GM18505 (cell line): ENCODE measurements at regions not wholly inside any gene's neighbourhood (a gene's known extent, or its start where the extent isn't known, plus 50 kb on each side); places are given as distances from the start of the nearest gene placed in this dataset.

Experiments used
- ATAC-seq: cut with Tn5 transposase; IDR thresholded peaks from one replicate; pipeline ENCODE4 v1.9.1; 2021; ENCODE audit not compliant: unreplicated experiment
- POLR2A ChIP-seq: IDR thresholded peaks from 4 replicates; pipeline ENCODE4 v1.6.1; 2011; ENCODE audit warnings: borderline replicate concordance; ENCODE audit not compliant: insufficient read depth, insufficient read length; ENCODE audit errors: extremely low read depth

DNA sequence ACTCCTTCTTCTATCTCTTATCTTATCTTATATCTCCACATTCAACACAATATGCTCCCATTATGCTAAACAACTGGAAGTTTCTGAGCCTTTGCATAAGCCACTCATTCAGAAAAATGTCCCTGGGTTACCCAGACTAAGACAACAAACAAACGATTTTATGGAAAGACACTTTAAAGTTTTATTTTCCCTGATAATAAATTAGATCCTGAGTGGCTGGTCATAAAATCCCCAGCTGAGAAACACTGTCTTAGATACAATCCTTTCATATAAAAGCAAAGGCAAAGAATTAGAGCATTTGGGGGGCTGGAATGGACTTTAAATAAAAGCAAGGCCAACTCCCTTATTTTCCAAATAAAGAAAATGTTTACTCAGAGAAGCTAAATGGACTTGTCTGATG lies 322.3 kb downstream of the GBE1 start:
- no peak for ATAC-seq
- no peak for TF ChIP-seq POLR2A

GRCh38 chr3:81437683-81438082 lies 323.8 kb downstream of the GBE1 start:
- no peak for ATAC-seq
- TF ChIP-seq POLR2A: no peak

DNA sequence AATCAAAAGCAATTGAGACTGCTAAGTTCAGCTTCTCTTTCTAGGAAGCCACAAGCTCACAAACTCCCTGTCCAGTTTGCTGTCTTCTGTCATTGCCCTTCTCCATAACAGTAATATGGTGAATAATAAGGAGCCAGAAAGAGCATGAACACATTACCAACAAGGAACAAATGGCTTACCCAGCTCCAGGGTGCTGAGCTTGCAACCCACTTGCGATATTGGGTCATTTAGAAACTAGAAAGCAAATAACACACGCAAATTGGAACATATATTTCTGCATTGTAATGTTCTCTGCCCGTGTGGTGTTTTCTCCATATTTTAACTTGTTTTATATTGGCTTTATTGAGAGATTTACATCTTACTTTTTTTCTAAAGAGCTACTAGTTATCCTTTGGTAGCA lies 325.3 kb downstream of the GBE1 start:
- ATAC-seq: no peak
- TF ChIP-seq POLR2A: no peak

GRCh38 chr3:81435050-81435449 lies 326.4 kb downstream of the GBE1 start:
- ATAC-seq: no peak
- no peak for TF ChIP-seq POLR2A

- TF ChIP-seq POLR2A: no peak
- ATAC-seq: no peak
Observed at GRCh38 chr3:81434161-81434560, 327.3 kb downstream of the GBE1 start.

DNA sequence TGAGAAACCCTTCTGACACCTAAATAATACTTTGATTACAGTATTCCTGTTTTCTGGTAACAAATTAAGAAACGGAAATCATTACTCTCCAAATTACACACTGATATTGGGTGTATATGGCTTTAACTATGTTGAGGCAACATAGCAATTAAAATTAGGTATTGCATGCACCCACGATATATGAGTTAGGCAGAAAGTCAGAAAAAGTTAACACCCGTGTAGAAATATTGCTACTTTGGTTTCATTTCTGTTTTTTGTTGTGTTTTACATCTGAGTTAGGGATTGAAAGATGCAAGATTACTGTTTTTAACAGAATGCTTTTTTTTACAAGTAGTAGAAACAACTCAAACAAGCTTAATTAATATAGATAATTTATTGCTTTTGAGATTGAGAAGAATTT lies 327.8 kb downstream of the GBE1 start:
- no peak for ATAC-seq
- no peak for TF ChIP-seq POLR2A

- TF ChIP-seq POLR2A: no peak
- ATAC-seq: no peak
Observed at GRCh38 chr3:81432456-81432855, 329.0 kb downstream of the GBE1 start.

DNA sequence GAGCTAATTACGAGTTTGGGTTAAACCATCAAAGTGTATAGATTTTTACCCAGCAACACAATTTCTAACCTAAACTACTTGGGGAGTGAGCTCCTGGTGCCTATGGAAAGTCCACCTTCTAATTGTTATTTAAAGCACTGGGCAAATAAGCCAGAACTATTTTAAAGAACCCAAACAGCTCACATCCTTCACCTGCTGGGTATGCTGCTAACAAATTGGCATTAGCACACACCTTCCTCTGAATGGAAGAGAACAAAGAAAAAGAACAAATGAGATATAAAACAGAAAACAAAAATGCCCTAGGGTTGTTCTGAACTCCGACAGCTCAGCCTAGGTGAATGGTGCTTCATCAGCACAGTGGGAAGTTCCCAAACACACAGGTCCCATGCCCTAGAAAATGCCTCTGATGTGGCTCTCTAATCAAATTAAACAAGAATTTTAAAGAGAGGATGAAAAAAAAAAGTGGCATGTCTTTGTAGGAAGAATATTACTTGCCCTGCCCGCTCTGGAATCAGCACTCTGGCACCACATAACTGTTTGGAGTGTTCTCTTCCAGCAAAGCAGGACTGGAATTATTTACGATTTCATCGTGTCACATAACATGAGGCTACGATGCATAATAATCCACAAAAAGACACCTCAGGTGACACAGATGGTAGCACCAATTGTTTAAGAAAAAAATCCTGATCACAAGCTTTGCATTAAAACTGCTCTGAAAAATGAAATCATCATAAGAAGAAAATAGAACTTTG lies 334.4 kb downstream of the GBE1 start:
- no peak for ATAC-seq
- TF ChIP-seq POLR2A: no peak

- no peak for ATAC-seq
- TF ChIP-seq POLR2A: no peak
Observed at GRCh38 chr3:81425198-81425868, 336.1 kb downstream of the GBE1 start.

DNA sequence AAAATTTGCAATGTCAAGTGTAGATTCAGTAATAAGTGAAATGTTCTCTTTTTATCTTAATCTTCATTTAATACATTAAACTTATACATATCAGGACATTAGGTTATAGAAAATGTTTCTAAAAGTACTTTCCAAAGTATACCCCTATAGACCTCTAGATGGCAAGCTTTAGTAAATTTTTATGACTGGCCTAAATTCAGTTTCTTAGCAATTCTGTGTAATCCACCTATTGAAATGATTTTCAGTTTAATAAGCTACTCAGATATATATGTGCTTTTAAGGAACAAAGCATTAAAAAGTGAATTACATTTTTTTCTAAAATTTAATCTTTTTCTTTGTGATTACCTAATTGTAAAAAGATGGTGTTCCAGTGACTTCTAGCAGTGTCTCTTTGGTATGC lies 342.2 kb downstream of the GBE1 start:
- ATAC-seq: peak; percentile 73
- no peak for TF ChIP-seq POLR2A

DNA sequence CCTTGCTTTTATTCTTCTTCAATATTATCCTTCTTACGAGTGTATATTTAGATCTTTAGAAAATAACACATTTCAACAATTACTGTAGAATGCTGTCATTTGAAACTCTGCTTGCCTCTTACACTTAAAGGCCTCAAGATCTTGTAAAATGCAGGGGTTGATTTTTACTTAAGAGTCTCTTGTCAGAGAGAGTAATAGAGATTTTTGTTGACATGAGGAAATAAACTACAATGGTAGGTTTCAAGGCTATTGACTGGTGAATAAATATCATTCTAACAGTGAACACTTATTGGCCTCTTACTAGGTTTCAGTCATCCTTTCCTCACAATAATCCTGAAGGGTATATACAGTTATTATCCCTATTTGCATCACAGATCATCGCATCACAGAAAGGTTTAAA lies 344.6 kb downstream of the GBE1 start:
- no peak for ATAC-seq
- no peak for TF ChIP-seq POLR2A

DNA sequence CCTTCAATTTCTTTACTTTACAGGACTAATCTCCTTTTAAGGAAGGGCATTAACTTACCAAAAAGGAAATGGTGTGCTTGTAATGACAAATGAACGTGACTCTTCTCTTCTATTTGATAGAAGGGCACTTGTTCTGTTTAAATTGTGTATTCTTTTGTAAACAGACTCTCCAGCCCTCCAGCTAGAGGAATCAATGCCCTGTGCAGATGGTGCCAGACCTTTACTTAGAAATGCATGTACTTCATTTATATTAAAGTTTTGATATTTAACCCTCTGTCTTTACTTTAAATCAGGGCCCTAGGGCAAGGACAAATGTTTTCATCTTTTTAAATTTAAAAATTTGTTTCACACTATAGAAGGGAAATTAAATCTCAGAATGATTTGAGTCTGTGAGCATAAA lies 355.1 kb downstream of the GBE1 start:
- TF ChIP-seq POLR2A: no peak
- ATAC-seq: no peak

GRCh38 chr3:81395739-81396513 lies 365.5 kb downstream of the GBE1 start:
- no peak for ATAC-seq
- no peak for TF ChIP-seq POLR2A
